Psoas muscle (tissue), 7 donors: ENCODE measurements at regions not wholly inside any gene's neighbourhood (a gene's known extent, or its start where the extent isn't known, plus 50 kb on each side); places are given as distances from the start of the nearest gene placed in this dataset.

ENCODE experiments used
- ATAC-seq, 4 donors: fragments of 200-7000 bp; cut with Tn5 transposase; one replicate each; pipeline ENCODE4 v1.9.1; 2020; ENCODE audit warnings: moderate library complexity in 3 of 4, mild to moderate bottlenecking in 2 of 4
- DNase-seq, 2 donors: peaks; one replicate each; pipeline ENCODE4 v3.0.0-alpha.2; 2020
- H3K27ac ChIP-seq: fragments of 200-600 bp; one replicate; pipeline ENCODE4 v1.8.0; 2022
- H3K27me3 ChIP-seq, 3 donors: fragments of 200-600 bp in 1 of 3; one replicate each; pipeline versions ENCODE4 v1.6.1 to v1.8.0; 2013 to 2022; ENCODE audit warnings: low read length in 2 of 3, mild to moderate bottlenecking in 2 of 3, moderate library complexity in 1 of 3; ENCODE audit not compliant: insufficient read depth in 3 of 3
- H3K36me3 ChIP-seq, 2 donors: fragments of 200-600 bp in 1 of 2; one replicate each; pipeline versions ENCODE4 v1.6.1 to v1.8.0; 2013 to 2022; ENCODE audit warnings: low read depth in 1 of 2, mild to moderate bottlenecking in 1 of 2, moderate library complexity in 1 of 2; ENCODE audit not compliant: insufficient read depth in 1 of 2
- H3K4me1 ChIP-seq: fragments of 200-600 bp; one replicate; pipeline ENCODE4 v1.8.0; 2022
- H3K4me3 ChIP-seq: fragments of 200-600 bp; one replicate; pipeline ENCODE4 v1.8.0; 2022; ENCODE audit warnings: mild to moderate bottlenecking
- H3K9me3 ChIP-seq: fragments of 200-600 bp; one replicate; pipeline ENCODE4 v1.8.0; 2022
- WGBS, 3 donors: extraction: QIAGEN DNeasy Blood & Tissue Kit; methylation state at CpG; one replicate each; pipeline versions ENCODE4 v1.1.6 to v1.1.7; 2013; 5-methylcytosine and 5-hydroxymethylcytosine counted together
- intact Hi-C, 2 donors: fragments of 100-400 bp; cut with DNase I; formaldehyde crosslinking; loops; one replicate each; pipeline versions ENCODE4 v1.11.0 to v1.14.2; 2022
- TF ChIP-seq, protein P1 (sequence below): fragments of 200-600 bp; IDR thresholded peaks from one replicate; pipeline ENCODE4 v1.8.0; 2022; ENCODE audit warnings: antibody characterized with exemption
- donor health status: healthy with polysubstance abuse.
- donor health status: DM: no; HTN: no; CAD: no; lungs with moderate emphysema.
- donor health status: Bipolar disorder and iron deficiency.
- donor health status: healthy.
- donor health status: DM: yes; HTN: yes; CAD: no.
- donor health status: DM: no; HTN: no; CAD: no.
- donor health status: DM: yes; HTN: yes; CAD: no.

GRCh38 chr5:134464988-134465815 is 53.5 kb upstream of the CDKN2AIPNL start:
- ATAC-seq (peak in 3 of 4 donors; percentile 0 to 4 (median 2)), DNase-seq (no peak)
- WGBS, 3 donors: 44 to 64% (median 46%) methylated on average over 10 of the region's 10 CpGs
- intact Hi-C loops: loop anchor here (2.0 to 5.0 kb wide), 3 partner anchors 18 to 42 kb away; no protein-coding TSS in a partner anchor
- H3K36me3 ChIP-seq: no peaks in the 10 kb centered on the region
- H3K4me1 ChIP-seq: peaks cover 38% of the 10 kb centered on the region
- H3K4me3 ChIP-seq: peak overlapping the region; percentile 69
- H3K27ac ChIP-seq: peak overlapping the region; percentile 94
- no peaks in the 10 kb centered on the region for H3K9me3 ChIP-seq
- TF ChIP-seq, protein P1, sequence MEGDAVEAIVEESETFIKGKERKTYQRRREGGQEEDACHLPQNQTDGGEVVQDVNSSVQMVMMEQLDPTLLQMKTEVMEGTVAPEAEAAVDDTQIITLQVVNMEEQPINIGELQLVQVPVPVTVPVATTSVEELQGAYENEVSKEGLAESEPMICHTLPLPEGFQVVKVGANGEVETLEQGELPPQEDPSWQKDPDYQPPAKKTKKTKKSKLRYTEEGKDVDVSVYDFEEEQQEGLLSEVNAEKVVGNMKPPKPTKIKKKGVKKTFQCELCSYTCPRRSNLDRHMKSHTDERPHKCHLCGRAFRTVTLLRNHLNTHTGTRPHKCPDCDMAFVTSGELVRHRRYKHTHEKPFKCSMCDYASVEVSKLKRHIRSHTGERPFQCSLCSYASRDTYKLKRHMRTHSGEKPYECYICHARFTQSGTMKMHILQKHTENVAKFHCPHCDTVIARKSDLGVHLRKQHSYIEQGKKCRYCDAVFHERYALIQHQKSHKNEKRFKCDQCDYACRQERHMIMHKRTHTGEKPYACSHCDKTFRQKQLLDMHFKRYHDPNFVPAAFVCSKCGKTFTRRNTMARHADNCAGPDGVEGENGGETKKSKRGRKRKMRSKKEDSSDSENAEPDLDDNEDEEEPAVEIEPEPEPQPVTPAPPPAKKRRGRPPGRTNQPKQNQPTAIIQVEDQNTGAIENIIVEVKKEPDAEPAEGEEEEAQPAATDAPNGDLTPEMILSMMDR: no peak
- H3K27me3 ChIP-seq: no peaks in the 10 kb centered on the region

GRCh38 chr5:134463991-134464760 is 52.5 kb upstream of the CDKN2AIPNL start:
- intact Hi-C loops: loop anchor here in 1 of 2 donors (2.0 kb wide), 1 partner anchor 17 kb away; no protein-coding TSS in a partner anchor
- 72 to 86% (median 76%) methylated on average over 9 to 10 of the region's 10 CpGs for WGBS, 3 donors
- no peak for DNase-seq
- Histone ChIP-seq H3K27ac (peak overlapping the region; percentile 94), H3K36me3 (no peaks in the 10 kb centered on the region), H3K9me3 (no peaks in the 10 kb centered on the region), H3K27me3 (no peaks in the 10 kb centered on the region), H3K4me1 (peaks cover 41% of the 10 kb centered on the region), H3K4me3 (no peak overlapping the region)
- TF ChIP-seq, protein P1: no peak
- ATAC-seq: no peak

DNA sequence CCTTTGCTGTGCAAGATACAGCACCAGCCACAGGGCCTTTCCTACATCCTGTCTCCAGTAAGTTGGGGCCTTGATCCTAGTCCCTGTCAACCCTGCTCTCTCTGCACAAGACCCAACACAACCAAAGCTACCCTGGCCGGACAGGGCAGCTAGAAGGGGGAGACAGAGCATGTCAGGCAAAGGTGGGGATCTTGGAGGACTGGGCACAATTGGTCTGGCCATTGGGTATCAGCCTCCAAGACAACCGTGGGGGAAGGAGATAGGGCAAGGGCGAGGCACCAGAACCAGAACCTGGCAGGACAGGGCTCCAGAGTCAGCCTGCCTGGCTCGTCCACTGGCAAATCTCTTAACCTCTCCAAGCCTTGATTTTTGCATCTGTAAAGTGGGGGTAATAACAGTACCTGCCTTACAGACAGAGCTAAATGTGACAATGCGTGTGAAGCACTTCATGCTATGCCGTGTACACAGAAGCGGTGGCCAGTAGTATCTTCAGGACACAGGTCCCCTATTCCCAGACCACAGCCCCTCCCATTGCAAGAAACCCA is 51.6 kb upstream of the CDKN2AIPNL start:
- Histone ChIP-seq H3K9me3 (no peaks in the 10 kb centered on the region), H3K4me3 (no peak overlapping the region), H3K4me1 (peaks cover 51% of the 10 kb centered on the region), H3K27ac (peak overlapping the region; percentile 63), H3K27me3 (no peaks in the 10 kb centered on the region), H3K36me3 (no peaks in the 10 kb centered on the region)
- DNase-seq (peak in 1 of 2 donors; percentile 31), ATAC-seq (no peak)
- WGBS, 3 donors: 93 to 96% (median 93%) methylated on average over 7 of the region's 7 CpGs
- intact Hi-C loops: no loop called here
- TF ChIP-seq, protein P1: no peak

GRCh38 chr5:134462761-134463160 is 51.1 kb upstream of the CDKN2AIPNL start:
- no peaks in the 10 kb centered on the region for H3K9me3 ChIP-seq
- peak in 1 of 2 donors; percentile 26 for DNase-seq
- TF ChIP-seq, protein P1: no peak
- peak overlapping the region; percentile 63 for H3K27ac ChIP-seq
- no peak for ATAC-seq
- intact Hi-C loops: no loop called here
- H3K27me3 ChIP-seq: no peaks in the 10 kb centered on the region
- no peaks in the 10 kb centered on the region for H3K36me3 ChIP-seq
- H3K4me1 ChIP-seq: peaks cover 55% of the 10 kb centered on the region
- no peak overlapping the region for H3K4me3 ChIP-seq
- WGBS, 3 donors: 72 to 76% (median 74%) methylated on average over 6 of the region's 6 CpGs
